ENCODE measurements at regions not wholly inside any gene's neighbourhood (a gene's known extent, or its start where the extent isn't known, plus 50 kb on each side); places are given as distances from the start of the nearest gene placed in this dataset.

DNA sequence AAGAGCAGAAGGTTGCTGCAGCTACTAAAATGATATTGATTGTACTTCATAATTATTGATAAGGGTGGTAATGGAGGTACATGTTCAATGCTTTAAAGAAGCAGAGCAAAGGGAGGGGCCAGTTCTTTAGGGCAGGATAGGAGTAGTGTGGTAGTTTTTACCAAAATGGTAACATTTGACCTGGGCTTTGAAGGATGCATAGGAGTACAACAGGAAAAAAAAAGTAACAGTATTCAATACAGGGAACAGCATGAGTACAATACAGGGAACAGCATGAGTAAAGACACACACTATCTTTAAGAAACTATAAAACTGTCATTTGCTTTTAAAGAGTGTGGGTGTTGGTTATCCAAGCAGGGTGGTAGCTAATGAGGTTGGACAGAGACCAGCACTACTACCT, 215.0 kb upstream of the CRY1 start:
- no peak for TF ChIP-seq CTCF (IDR thresholded peaks at IDR 0.05)
- no peak for ATAC-seq
- intact Hi-C loops (cut with DNase I): no loop called here

DNA sequence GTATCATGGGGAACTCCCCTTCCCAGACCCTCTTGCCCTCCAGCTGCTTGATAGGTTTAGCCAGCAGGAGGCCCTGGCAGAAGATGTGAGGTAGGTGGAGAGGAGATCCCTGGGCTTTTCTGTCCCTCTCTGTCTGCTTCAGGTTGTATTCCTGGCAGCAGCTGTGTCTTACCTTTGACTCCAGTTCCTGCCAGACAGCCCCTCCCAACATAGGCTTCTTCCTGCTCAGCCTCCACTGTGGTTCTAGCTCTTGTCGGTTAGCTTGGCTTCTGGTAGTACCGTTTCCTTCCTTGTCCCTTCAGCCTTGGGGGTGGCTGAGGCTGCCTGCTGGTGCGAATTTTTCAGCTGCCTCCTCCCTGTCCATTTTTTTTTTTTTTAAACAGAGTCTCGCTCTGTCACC, 215.7 kb upstream of the CRY1 start:
- H3K36me3 ChIP-seq (ENCODE audit: insufficient read depth in 1 of 2, low read depth in 1 of 2): no peaks in the 10 kb centered on the region
- WGBS, 3 donors: 70 to 82% (median 71%) methylated on average over 4 of the region's 4 CpGs
- H3K27ac ChIP-seq: no peak overlapping the region
- no peaks in the 10 kb centered on the region for H3K4me1 ChIP-seq
- H3K4me3 ChIP-seq: no peak overlapping the region
- H3K27me3 ChIP-seq (ENCODE audit: insufficient read depth in 3 of 3, low read length in 2 of 3): peaks cover 0 to 4% (median 0%) of the 10 kb centered on the region in 3 donors
- ATAC-seq (no peak), DNase-seq (no peak)
- intact Hi-C loops (cut with DNase I): no loop called here
- no peaks in the 10 kb centered on the region for H3K9me3 ChIP-seq
- no peak for TF ChIP-seq CTCF (IDR thresholded peaks at IDR 0.05)

More for the DNA sequence above, 215.0 kb upstream of the CRY1 start:
- H3K27ac ChIP-seq: no peak overlapping the region
- no peaks in the 10 kb centered on the region for H3K4me1 ChIP-seq
- no peaks in the 10 kb centered on the region for H3K9me3 ChIP-seq
- no peak overlapping the region for H3K4me3 ChIP-seq
- no peak for DNase-seq
- peaks cover 0 to 4% (median 0%) of the 10 kb centered on the region in 3 donors for H3K27me3 ChIP-seq (ENCODE audit: insufficient read depth in 3 of 3, low read length in 2 of 3)
- H3K36me3 ChIP-seq (ENCODE audit: insufficient read depth in 1 of 2, low read depth in 1 of 2): no peaks in the 10 kb centered on the region

GRCh38 chr12:107310621-107311020, 217.3 kb upstream of the CRY1 start:
- Histone ChIP-seq H3K27ac (no peak overlapping the region), H3K27me3 (ENCODE audit: insufficient read depth in 3 of 3, low read length in 2 of 3) (peaks cover 0 to 8% (median 0%) of the 10 kb centered on the region in 3 donors), H3K36me3 (ENCODE audit: insufficient read depth in 1 of 2, low read depth in 1 of 2) (no peaks in the 10 kb centered on the region), H3K9me3 (no peaks in the 10 kb centered on the region), H3K4me3 (no peak overlapping the region), H3K4me1 (no peaks in the 10 kb centered on the region)
- no peak for ATAC-seq
- 37 to 46% (median 40%) methylated on average over 4 of the region's 4 CpGs for WGBS, 3 donors
- no peak for DNase-seq
- intact Hi-C loops (cut with DNase I): no loop called here
- no peak for TF ChIP-seq CTCF (IDR thresholded peaks at IDR 0.05)

DNA sequence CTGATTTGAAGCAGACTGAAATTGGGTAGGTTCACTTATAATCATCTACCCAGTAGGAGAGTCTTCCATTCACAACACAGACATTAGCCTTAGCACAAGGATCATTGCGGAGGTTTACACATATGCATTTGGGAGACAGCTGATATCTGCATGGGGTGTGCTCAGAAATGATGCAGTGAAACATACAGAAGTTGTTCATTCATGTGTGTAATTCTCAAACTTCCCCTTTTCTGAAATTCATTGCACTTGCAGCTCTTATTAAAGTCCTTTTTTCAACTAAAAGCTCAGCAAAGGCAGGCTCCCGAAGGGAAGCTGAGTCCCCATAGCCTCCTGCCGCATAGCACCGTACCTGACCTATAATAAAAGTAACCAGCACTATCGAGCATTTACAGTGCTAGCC, 218.3 kb upstream of the CRY1 start:
- Histone ChIP-seq H3K4me3 (no peak overlapping the region), H3K36me3 (ENCODE audit: insufficient read depth in 1 of 2, low read depth in 1 of 2) (no peaks in the 10 kb centered on the region), H3K27me3 (ENCODE audit: insufficient read depth in 3 of 3, low read length in 2 of 3) (peaks cover 0 to 11% (median 0%) of the 10 kb centered on the region in 3 donors), H3K27ac (no peak overlapping the region), H3K4me1 (no peaks in the 10 kb centered on the region), H3K9me3 (no peaks in the 10 kb centered on the region)
- intact Hi-C loops (cut with DNase I): no loop called here
- DNase-seq (no peak), ATAC-seq (no peak)
- no peak for TF ChIP-seq CTCF (IDR thresholded peaks at IDR 0.05)
- 78 to 80% (median 80%) methylated on average over 5 of the region's 5 CpGs for WGBS, 3 donors
